Erythroblast (primary cell): ENCODE measurements at regions not wholly inside any gene's neighbourhood (a gene's known extent, or its start where the extent isn't known, plus 50 kb on each side); places are given as distances from the start of the nearest gene placed in this dataset.

Experiments
- GATA1 ChIP-seq: IDR thresholded peaks from 2 replicates; pipeline ENCODE4 v1.6.1; 2011; ENCODE audit warnings: low read depth, mild to moderate bottlenecking, control low read depth, low read length, moderate library complexity
- POLR2A ChIP-seq: IDR thresholded peaks from 2 replicates; pipeline ENCODE4 v1.6.1; 2011; ENCODE audit warnings: mild to moderate bottlenecking, low read length

- no peak for TF ChIP-seq POLR2A
- TF ChIP-seq GATA1: no peak
These were observed 792.2 kb upstream of the CDH9 start for GRCh38 chr5:27830546-27830945.
